GM19452 (cell line): ENCODE measurements at regions not wholly inside any gene's neighbourhood (a gene's known extent, or its start where the extent isn't known, plus 50 kb on each side); places are given as distances from the start of the nearest gene placed in this dataset.

Experiments used
- ATAC-seq: cut with Tn5 transposase; IDR thresholded peaks from one replicate; pipeline ENCODE4 v1.9.1; 2021; ENCODE audit not compliant: unreplicated experiment

DNA sequence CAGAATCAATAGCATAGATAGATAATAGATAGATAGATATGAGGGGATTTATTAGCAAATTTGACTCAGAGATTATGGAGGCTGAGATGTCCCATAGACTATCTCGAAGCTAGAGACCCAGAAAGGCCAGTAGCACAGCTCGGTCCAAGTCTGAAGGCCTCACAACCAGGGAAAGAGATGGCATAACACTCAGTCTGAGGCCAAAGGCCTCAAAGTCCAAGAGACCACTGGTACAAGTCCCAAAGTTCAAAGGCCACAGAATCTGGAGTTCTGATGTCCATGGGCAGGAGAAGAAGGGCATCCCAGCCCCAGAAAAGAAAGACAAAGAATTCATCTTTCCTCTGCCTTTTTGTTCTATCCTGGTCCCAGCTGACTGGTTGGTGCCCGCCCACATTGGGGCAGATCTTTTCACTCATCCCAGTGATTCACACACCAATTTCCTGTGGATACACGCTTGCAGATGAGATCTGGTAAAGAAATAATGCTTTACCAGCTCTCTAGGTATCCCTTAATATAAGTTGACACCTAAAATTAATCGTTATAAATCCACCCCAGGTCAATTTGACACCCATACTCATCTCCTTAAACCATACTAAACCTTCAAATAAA lies 127.8 kb upstream of the FBN2 start:
- no peak for ATAC-seq

DNA sequence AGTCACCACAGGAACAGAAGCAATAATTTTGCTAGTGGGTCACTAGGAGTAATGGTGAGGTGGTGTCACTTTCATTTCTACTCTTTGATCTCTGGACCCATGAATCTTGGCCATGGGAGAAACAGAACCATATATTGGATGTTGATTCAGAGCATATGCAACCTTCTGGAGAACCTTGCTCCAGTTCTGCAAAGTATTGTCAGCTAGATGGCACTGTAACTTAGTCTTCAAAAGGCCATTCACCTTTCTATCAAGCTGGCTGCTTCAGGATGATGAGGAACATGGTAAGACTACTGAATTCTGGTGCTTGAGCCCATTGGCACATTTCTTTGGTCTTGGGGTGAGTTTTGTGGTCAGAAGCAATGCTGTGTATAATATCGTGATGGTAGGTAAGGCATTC lies 129.1 kb upstream of the FBN2 start:
- no peak for ATAC-seq

DNA sequence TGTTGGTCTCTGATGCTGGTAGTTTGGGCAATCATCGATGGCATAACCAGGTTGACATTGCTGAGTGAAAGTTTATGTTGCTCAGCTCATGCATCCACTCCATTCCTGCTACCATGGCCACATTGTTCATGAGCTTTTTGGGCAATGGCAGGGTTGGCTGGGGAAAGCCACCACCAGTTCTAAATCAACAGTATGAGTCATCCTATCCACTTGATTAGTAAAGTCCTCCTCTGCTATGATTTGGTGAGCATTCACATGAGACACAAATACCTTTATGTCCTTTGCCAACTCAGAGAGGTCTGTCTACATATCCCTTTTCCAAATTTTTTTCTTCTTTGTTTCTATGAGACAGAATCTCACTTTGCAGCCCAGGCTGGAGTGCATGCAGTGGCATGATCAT lies 129.7 kb upstream of the FBN2 start:
- ATAC-seq, result no peak

DNA sequence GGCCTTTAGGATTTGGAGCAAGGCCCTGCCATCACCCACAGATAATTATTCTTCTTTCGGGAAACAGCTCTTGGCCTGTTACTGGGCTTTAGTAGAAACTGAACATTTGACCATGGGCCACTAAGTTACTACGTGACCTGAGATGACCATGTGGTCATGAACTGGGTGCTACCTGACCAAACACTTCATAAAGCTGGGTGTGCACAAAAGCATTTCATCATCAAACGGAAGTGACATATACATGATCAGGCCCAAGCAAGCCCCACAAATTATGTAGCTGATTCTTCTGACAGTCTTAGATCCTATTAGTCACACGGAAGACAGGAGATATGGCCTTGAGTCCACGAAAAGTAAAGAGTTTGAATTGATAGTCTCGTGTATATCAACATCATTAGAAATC lies 130.9 kb upstream of the FBN2 start:
- no peak for ATAC-seq

DNA sequence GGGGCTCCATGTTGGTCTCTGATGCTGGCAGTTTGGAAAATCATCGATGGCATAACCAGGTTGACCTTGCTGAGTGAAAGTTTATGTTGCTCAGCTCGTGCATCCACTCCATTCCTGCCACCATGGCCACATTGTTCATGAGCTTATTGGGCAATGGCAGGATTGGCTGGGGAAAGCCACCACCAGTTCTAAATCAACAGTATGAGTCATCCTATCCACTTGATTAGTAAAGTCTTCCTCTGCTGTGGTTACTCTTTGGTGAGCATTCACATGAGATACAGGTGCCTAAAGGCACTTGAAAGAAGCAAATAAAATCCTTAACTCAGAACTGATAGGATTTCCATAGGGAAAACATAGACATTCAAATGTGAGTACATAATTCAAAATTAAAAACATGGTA lies 131.8 kb upstream of the FBN2 start:
- peak; percentile 64 for ATAC-seq

DNA sequence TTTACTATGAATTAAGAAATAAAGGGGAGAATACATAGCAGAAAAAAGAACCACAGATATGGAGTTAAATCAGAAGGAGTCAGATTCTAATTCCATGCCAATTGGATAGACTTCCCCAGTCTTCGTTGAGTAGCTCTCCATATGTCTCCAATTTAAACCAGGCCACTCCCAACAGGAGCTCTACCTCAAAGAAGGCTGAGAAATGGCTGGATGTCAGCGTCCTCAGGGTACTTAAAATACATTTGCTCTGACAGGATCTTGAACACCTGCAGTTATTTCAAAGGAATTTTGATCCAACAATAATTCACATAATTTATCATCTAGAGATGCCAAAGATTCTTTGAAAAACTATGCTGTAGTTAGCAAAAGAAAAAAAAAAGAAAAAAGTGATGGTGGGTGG lies 133.9 kb upstream of the FBN2 start:
- no peak for ATAC-seq

DNA sequence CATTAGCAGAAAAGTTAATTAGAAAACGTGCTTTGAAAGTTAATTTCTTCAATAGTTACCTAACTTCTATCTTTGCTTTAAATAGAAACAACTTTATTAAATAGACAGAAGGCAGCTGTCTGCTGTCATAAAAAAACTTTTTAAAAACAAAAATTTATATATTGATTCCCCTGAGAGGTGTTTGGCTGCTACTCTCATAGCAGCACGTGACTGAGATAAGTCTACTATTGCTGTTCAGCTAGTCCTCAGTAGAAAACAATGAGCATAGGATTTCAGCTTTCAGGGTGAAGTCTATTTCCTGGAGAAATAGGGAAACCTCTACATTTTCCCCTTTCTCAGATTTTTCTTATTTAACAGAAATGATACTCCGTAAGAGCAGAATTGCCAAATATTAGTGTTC lies 135.0 kb upstream of the FBN2 start:
- no peak for ATAC-seq

DNA sequence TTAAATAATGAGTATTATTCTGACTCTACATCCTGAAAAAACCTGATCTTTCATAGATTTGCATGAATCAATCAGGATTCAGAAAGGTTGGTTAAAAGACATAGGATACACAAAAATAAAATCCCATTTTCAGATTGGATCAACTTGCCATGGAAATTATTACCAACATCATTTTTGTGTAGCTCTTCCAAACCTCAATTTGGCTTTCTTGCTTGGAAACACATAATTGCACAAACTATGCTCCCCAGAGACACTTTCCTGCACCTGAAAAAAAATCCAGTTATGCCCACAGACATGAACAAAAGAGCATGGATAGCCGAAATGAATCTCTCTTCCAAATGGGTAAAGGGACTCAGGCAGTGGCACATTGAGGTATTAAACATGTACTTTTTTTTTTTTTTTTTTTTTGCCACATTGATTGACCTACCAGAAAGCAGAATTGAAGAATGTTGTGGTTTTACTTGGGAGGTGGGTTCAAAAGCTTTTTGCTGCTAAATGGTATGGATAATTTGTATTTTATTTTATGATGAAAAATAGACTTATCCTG lies 135.4 kb upstream of the FBN2 start:
- ATAC-seq, result no peak

DNA sequence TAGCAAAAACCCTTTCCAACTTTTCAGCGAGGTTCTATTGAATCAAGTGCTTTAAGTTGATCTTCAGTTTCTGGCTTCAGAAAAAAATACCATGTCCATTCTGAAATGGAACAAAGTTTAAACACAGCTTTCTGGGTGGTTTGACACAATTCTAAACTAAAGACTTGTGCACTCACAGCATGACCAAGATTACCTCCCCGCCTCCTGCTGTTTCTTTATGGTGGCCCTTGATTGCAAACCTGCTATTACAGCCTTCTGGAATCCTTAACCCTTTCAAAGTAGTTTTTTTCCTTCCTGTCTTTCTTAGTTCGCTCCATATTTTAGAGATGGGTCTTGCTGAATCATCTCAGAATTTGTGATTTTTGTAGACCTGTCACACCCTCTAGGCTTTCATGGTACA lies 135.9 kb upstream of the FBN2 start:
- no peak for ATAC-seq

DNA sequence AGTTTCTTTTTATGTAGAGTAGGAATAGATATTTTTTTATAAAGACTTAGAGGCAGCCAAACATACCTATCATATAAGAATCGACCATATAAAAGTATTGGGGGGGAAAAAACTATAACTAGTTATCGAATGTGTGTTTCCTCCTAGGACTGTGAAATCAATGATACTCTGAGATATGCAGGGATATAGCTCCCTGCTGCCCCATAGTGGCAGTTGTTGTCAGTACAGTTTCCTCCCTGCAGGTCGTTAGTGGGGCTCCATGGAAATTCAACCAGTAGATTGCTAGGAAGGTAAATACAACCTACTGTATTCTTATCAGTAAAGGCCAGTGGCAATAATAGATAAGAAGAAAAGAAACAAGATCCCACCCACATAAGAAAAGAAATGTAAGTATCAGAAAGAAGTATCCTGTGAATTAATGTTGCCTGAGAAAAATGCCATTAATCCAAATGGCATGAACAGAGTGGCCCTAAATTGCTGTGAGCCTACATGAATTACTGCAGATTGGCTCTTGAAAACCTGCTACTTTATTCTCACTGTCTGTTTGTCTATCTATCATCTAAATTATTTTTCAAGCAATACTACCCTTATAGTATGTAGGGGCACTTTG lies 136.9 kb upstream of the FBN2 start:
- peak; percentile 80 for ATAC-seq

DNA sequence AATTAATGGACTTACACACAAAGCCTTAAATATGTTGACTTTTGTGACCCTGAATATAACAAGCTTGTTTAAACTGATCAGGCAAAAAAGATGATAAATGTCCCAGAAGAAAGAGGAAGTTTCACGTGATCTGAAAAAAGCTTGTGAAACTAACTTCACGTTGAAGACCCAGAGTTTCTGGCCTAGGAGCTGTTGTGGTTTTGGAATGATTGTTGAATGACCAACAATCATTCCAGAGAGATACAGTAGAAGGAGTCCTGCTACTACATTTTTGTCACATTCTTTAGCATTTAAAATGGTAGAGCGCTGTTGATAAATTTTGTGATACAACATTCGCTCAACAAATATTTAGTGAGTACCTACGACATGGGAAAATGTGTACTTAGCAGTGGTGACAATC lies 143.1 kb upstream of the FBN2 start:
- ATAC-seq, result no peak

DNA sequence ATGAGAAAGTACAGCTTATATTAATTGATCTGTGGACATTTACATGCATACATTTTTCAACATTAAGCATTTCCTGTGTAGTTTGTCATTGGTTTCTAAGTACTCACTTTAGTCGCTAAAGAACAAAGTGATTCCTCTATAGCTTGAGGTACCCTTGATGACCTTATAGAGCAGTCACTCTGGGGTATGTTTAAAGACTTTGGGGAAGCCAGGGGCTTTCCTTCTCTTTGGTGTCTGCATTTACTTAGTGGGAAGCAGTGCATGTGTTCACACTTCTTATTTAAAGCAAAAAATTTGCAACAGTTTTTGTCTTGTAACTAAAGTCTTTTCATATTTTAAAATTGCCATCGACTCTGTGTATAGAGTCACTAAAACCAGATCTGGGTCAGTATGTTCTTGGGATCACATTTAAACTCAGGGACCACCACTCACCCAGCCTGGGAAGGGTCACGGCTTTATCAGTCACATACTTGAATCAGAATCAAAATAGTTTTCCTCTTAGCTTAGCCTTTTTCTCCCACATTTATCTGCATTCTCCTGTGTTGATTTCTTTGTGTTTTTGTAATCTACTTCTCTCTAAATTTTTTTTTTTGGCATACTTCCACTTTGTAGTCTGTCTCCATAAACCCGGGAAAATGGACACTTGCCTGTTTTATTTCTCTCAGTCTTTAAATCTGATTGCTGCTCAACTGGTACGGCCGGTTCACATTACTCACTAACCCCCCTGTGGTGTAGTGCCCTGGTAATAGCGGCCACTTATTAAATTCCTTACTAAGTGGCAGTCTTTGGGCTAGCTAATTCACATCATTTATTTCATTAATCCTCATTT lies 143.9 kb upstream of the FBN2 start:
- ATAC-seq, result no peak

DNA sequence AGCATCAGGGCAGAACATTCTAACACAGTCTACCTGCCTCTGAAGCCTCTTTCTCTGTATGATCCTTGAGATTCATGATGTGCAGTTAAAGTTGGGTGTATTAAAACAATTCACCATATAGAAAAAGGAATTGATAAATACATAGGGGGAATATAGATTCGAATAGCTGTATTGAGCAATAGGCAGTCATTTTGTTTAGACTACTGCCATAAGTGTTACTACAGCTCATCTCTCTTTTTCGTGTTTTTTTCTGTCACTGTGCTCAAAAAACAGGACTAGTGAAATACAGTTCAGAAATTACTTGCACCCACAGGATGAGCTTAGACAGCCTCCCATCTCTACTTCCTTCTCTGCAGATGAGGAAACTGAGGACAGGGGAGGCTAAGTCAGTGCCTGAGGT lies 144.6 kb upstream of the FBN2 start:
- ATAC-seq, result no peak

DNA sequence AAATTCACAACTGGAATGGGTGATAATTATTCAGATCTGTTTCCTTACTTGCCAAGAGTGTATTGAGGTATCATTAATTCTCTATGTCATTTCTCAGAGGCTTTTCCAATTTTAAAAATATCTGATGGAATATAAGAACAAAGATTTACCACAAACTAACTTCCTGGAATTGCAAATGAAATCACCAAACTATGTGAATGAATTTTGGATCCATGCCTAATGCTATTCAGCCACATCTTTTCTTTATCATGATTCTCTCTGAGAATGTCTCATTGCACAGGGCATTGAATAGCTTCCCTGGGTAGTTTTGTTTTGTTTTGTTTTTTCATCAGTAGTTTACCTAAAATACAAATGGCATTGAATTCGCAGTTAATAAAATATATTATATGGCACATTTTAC lies 146.9 kb upstream of the FBN2 start:
- ATAC-seq, result no peak

DNA sequence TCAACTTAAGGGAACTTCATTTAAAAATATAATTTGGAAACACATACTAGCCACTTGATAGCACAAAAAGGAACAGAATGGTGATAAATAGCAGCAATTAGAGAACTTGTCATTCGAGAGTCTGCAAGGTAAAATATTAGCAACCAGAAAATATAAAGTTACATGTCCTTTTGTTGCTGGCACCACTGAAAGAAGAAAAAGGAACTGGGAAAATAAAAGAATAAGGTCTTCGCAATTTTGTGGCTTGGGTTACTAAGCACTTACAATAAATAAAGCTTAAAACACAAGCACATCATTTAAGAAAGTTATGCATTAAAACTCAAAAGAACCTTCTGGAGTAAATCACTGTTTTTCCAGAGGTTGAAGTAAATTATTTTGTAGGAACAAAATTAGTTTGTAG lies 149.9 kb upstream of the FBN2 start:
- no peak for ATAC-seq

DNA sequence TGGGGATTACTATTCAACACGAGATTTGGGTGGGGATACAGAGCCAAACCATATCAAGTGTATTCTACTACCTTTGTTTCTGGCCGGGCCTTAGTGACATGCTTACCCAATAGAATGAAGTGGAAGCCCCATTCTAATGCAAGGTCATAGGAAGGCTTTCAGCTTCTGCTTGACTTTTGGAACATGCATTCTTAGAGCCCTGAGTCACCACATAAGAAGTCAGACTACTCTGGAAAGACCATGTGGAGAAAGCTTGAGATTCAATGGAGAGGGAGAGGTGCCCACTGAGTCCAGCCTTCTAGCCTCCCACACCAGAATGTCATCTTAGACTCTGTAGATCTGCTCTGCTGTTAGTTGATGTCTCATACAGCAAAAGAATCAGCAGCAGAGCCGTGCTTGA lies 155.7 kb upstream of the FBN2 start:
- no peak for ATAC-seq

DNA sequence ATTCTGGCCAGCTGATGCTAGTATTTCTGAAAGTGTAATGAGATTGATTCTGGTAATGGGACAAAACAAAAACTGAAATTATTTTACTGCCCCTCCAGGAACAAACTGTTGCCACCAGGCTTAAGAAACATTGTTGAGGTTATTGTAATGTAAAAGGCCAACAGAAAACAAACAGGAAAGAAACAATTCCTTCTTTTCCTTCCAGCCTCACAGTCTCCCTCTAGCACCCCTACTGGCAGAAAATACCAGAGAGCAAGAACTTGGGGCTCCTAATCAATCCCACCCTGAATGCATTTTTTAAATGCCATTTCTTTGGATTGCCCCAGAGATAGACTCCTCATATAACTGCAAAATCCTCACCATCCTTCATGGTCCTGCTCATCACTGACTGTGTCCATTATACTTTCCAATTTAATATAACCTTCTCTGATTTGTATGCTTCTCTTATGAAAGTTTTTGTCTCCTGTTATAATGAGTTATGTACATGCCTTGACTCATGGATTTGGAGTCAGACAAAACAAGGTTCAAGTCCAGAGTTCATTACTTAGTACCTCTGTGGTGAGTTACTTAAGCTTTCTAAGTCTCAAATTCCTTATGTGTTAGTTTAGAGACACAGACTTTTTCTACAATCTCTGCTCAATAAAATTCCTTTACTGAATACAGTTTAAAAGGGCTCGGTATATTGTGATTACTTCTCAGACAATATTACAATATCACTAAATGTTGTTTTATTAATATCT lies 157.9 kb upstream of the FBN2 start:
- no peak for ATAC-seq

DNA sequence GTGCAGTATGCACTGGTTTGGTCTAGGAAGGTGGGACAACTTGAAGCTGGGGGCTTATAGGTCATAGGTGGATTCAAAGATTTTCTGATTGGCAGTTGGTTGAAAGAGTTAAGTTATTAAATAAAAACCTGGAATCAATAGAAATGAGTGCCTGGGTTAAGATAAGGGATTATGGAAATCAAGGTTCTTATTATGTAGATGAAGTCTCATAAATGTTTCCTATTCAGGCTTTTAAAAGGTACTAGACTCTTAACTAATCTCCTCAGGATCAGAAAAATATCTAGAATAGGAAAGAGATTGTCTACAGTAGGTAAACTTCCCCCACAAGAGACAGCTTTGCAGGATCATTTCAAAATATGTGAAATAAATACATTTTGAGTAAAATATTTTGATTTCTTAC lies 163.3 kb upstream of the FBN2 start:
- no peak for ATAC-seq

DNA sequence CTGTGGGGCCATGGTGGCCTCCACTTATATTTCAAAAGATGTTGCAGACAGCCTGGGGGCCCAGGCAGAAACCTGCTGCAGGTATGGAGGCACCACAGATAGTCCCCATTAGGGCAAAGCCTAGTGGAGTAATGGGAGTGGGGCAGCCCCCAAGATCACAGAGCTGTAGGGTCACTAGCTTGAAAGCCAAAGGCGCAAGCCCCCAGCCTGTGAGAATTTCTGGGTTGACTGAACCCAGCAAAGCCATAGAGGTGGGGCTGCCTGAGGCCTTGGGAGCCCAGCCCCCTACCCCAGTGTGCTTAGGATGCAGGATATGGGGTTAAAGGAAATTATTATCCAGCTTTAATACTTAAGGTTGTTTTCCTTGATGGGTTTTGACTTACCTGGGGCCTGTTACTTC lies 165.3 kb upstream of the FBN2 start:
- ATAC-seq, result no peak

DNA sequence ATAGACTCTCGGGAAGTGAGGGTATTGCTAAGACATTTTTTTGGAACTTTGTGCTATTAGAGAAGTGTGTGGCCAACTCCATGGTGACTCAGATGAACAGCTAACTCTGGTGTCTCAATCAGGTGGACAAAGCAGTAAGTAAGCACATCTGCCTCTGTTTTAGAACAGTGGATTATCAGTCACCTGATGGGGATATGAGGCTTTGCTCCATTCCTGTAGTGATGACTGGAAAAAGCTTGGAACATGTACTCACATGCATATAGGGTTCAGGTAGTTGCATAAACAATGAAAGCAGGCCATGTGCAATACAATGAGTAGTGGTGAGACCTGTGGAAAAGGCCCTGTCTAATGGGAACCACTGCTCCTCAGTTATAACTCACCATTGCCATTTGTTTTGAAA lies 168.2 kb upstream of the FBN2 start:
- no peak for ATAC-seq

DNA sequence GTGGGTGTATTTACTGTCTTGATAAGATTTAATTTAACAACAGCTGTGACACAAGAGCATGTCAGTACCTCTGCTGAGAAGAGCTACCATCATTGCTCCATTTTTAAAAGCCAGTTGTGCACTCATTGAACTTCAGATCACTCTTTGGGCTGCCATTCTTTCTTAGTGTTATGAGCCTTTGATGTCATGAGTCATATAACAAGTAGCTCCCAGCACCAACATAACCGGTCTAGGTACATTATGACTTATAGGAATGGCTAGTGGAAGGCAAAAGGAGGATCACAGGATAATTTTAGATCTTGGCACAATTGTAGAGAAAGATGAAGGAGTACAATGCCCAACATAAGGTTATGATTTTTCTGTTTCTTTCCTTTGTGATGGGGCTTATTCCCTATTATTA lies 170.8 kb upstream of the FBN2 start:
- ATAC-seq, result no peak

DNA sequence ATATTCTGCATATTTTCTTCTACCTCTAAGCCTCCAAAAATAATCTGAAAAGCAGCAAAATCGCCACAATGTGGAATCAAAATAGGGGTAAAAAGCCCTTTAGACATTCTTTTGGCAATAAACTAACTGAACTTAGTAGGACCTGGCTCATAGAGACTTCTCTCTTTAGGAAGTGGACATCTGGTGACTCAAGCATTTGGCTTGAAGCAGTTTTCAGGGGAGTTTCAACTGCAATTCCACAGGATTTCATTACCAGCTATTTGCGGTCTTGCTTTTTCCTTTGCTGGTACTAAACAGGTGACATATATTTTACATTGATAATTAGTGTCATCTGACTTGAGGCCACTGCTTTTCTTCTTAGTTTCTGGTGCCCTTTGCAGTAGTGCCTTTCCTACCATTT lies 173.2 kb upstream of the FBN2 start:
- ATAC-seq, result no peak
